ENCODE measurements at regions not wholly inside any gene's neighbourhood (a gene's known extent, or its start where the extent isn't known, plus 50 kb on each side); places are given as distances from the start of the nearest gene placed in this dataset.

DNA sequence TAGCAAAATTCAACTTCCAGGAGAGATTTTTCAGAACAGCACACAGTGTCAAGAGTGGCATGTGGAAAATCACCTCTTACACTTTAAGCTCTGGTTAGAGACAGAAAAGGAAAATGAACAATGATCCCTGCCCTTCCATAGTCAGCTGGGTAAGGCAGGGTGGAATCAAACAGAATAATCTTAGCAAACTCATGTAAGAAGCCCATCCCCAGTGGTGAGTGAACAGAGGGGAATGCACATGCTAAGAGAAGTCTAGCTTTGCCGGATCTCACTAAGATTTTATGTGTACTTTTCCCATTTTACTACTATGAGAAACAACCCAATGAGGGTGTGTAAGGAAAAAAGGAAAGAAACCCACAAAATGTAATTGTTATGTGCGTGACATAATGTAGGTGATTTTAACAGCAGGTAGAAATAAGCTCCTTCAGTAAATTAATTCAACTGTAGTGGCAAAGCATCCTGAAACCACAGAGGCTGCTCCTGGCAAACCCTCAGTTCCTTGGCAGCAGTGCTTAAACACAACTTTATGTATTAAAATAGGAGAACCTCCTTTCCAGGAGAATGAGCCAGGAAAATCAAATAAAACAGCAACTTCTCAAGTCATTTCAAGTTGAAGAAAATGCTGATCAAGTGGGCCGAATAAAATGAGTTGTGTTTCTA is 366.0 kb upstream of the TRPC7 start:
- peak; percentile 52 for TF ChIP-seq POLR2AphosphoS5 (IDR thresholded peaks at IDR 0.05)
- TF ChIP-seq, protein P1, sequence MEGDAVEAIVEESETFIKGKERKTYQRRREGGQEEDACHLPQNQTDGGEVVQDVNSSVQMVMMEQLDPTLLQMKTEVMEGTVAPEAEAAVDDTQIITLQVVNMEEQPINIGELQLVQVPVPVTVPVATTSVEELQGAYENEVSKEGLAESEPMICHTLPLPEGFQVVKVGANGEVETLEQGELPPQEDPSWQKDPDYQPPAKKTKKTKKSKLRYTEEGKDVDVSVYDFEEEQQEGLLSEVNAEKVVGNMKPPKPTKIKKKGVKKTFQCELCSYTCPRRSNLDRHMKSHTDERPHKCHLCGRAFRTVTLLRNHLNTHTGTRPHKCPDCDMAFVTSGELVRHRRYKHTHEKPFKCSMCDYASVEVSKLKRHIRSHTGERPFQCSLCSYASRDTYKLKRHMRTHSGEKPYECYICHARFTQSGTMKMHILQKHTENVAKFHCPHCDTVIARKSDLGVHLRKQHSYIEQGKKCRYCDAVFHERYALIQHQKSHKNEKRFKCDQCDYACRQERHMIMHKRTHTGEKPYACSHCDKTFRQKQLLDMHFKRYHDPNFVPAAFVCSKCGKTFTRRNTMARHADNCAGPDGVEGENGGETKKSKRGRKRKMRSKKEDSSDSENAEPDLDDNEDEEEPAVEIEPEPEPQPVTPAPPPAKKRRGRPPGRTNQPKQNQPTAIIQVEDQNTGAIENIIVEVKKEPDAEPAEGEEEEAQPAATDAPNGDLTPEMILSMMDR (IDR thresholded peaks at IDR 0.05; ENCODE audit: poor library complexity, severe bottlenecking), result no peak
- TF ChIP-seq RAD21 (conservative IDR thresholded peaks at IDR 0.05), result no peak
- TF ChIP-seq EP300 (conservative IDR thresholded peaks at IDR 0.05; ENCODE audit: poor library complexity, severe bottlenecking), result no peak
- no peak for TF ChIP-seq TAF1 (IDR thresholded peaks at IDR 0.05; ENCODE audit: low read depth)
- TF ChIP-seq MXI1 (conservative IDR thresholded peaks at IDR 0.05; ENCODE audit: poor library complexity, severe bottlenecking), result no peak

Data from neural cell (in vitro differentiated cells).